Right cardiac atrium (tissue), 5 donors: ENCODE measurements at regions not wholly inside any gene's neighbourhood (a gene's known extent, or its start where the extent isn't known, plus 50 kb on each side); places are given as distances from the start of the nearest gene placed in this dataset.

ENCODE experiments used
- ATAC-seq, 2 donors: fragments of 200-7000 bp; cut with Tn5 transposase; one replicate each; pipeline versions ENCODE4 v1.8.0 to v1.9.1; 2020; ENCODE audit warnings: moderate library complexity in 2 of 2, mild to moderate bottlenecking in 1 of 2
- DNase-seq, 3 donors: peaks; one replicate each; pipeline ENCODE4 v3.0.0-alpha.2; 2020
- H3K27ac ChIP-seq: one replicate; pipeline ENCODE4 v1.5.1; 2013; ENCODE audit warnings: mild to moderate bottlenecking, low read length, control low read depth, moderate library complexity
- H3K27me3 ChIP-seq: one replicate; pipeline ENCODE4 v1.6.1; 2013; ENCODE audit not compliant: control insufficient read depth, insufficient read depth
- H3K4me1 ChIP-seq: one replicate; pipeline ENCODE4 v1.6.1; 2013; ENCODE audit warnings: low read length; ENCODE audit not compliant: control insufficient read depth, insufficient read depth
- H3K4me3 ChIP-seq: one replicate; pipeline ENCODE4 v1.5.1; 2013; ENCODE audit warnings: low read length, control low read depth
- H3K9me3 ChIP-seq: one replicate; pipeline ENCODE4 v1.6.1; 2013; ENCODE audit warnings: low read length; ENCODE audit not compliant: control insufficient read depth
- WGBS: extraction: QIAGEN DNeasy Blood & Tissue Kit; methylation state at CpG from one replicate; pipeline ENCODE4 v1.1.7; 2013; 5-methylcytosine and 5-hydroxymethylcytosine counted together
- intact Hi-C, 4 donors: fragments of 100-400 bp; cut with DNase I; formaldehyde crosslinking; loops; one replicate each; pipeline versions ENCODE4 v1.11.0 to v1.14.0; 2022 to 2023
- donor health status: healthy with polysubstance abuse.
- donor health status: DM: no; HTN: yes; CAD: no.
- donor health status: DM: no; HTN: no; CAD: no.
- donor health status: DM: no; HTN: yes; CAD: no; lungs with severe emphysema.
- donor health status: DM: yes; HTN: yes; CAD: no.

DNA sequence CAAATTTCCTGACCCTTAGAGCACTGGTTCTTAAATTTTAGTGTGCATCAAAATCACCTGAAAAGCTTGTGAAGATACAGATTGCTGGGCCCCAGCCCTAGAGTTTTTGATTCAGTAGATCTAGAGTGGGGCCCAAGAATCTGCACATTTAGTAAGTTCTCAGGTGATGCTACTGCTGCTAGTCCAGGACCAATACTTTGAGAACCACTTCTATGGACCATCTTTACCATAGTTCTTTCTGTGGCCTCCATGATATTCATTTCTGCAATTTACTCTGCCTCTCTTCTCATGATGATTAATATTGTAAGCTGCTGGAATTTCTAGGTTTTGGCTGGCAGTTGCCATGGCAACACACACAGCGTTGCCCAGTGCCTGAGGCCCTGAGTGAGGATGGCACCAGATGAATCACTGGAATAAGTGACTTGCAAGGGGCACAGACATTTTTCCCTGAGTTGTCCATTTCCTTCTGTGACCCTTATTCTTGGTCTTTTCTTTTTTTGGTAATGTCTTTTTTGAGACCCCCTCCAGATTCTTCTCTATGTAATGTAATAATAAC lies 83.6 kb downstream of the PPP1R2C start:
- DNase-seq, result no peak
- intact Hi-C loops, result no loop called here
- 100% methylated on average over 1 of the region's 1 CpG for WGBS
- no peaks in the 10 kb centered on the region for H3K9me3 ChIP-seq
- H3K27ac ChIP-seq, result no peak overlapping the region
- H3K4me3 ChIP-seq, result no peak overlapping the region
- no peak for ATAC-seq
- no peaks in the 10 kb centered on the region for H3K4me1 ChIP-seq
- no peaks in the 10 kb centered on the region for H3K27me3 ChIP-seq

DNA sequence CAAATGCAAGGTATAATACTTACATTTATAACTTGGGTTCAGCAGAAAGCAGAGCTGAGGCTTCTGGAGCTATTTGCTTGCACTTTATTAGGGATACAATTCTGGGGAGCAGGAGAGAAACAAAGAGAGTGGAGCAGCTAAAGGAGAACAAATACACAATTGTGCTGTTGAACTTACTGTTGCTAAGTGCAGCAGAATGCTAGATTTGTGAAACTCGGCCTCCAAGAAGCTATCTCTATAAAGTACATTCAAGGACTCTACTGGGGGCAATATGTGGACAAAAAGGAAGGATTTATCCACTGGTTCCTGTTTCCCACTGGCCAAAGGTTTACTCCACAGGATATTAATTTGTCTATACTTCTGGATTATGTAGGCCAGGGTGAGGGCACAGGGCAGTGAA lies 86.8 kb downstream of the PPP1R2C start:
- ATAC-seq, result no peak

DNA sequence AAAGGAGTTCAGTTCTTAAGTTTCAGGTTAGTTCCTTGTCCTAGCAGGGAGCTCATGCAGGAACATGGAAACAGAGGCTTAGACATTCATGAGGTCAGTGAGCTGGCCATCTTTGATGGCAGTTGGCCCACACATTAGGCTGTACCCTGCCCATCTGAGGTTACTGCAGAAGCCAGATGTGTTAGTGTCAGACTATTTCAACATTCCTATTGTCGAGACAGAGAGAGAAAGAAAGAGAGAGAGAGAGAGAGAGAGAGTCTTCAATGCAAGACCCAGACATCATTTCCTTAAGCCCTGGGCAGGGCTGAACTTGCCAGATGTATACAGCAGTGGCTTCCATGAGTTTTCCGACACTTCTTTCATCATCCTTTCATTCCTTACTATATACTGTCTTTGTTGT lies 91.3 kb downstream of the PPP1R2C start:
- Histone ChIP-seq H3K4me1 (no peaks in the 10 kb centered on the region), H3K27ac (no peak overlapping the region), H3K4me3 (no peak overlapping the region), H3K9me3 (no peaks in the 10 kb centered on the region), H3K27me3 (no peaks in the 10 kb centered on the region)
- intact Hi-C loops, result no loop called here
- DNase-seq (no peak), ATAC-seq (no peak)
- 66% methylated on average over 2 of the region's 2 CpGs for WGBS

More for the DNA sequence above, 86.8 kb downstream of the PPP1R2C start:
- Histone ChIP-seq H3K9me3 (no peaks in the 10 kb centered on the region), H3K27ac (no peak overlapping the region), H3K4me1 (no peaks in the 10 kb centered on the region), H3K27me3 (no peaks in the 10 kb centered on the region), H3K4me3 (no peak overlapping the region)
- intact Hi-C loops, result no loop called here
- WGBS, result 81% methylated on average over 1 of the region's 1 CpG
- no peak for DNase-seq

DNA sequence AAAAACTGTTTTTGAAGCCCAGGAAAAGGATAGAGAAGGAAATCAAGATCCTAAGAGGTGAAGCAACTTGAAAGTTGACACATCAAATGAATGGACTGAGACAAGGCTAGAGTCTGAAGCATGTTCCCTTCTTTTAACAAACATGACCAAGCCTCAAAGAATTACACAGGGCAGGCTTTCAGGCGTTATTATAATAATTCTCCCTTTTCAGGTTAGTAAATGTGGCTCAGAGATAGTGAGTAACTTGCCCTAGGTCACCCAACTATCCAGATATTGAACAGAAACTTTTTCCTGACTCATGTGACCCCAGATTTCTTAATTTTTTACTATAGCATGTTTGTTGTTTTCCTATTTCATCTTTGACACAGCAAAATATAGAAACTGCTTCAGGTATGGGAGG lies 91.7 kb downstream of the PPP1R2C start:
- Histone ChIP-seq H3K9me3 (no peaks in the 10 kb centered on the region), H3K27me3 (no peaks in the 10 kb centered on the region), H3K27ac (no peak overlapping the region), H3K4me1 (no peaks in the 10 kb centered on the region), H3K4me3 (no peak overlapping the region)
- ATAC-seq (no peak), DNase-seq (no peak)
- 68% methylated on average over 1 of the region's 1 CpG for WGBS
- intact Hi-C loops, result no loop called here

DNA sequence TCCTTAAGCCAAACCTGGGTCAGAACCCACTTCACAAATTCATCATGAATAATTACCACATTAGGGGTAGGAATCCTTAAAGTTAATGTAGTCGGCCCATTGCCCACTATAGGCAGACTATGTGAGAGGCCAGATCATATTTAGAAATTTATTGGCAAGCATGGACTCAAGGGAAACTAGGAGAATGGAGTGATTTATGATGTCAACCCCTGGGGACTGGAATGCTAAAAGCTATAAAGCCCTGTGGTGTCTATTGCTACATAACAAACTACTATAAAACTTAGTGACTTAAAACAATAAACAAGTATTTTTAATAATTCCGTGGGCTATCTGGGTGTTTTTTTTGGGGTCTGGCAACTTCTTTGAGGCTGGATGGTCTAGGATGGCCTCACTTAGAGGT lies 93.9 kb downstream of the PPP1R2C start:
- Histone ChIP-seq H3K4me1 (no peaks in the 10 kb centered on the region), H3K27me3 (no peaks in the 10 kb centered on the region), H3K4me3 (no peak overlapping the region), H3K9me3 (no peaks in the 10 kb centered on the region), H3K27ac (no peak overlapping the region)
- intact Hi-C loops, result no loop called here
- WGBS, result 77% methylated on average over 2 of the region's 2 CpGs
- DNase-seq, result no peak
- ATAC-seq, result no peak

DNA sequence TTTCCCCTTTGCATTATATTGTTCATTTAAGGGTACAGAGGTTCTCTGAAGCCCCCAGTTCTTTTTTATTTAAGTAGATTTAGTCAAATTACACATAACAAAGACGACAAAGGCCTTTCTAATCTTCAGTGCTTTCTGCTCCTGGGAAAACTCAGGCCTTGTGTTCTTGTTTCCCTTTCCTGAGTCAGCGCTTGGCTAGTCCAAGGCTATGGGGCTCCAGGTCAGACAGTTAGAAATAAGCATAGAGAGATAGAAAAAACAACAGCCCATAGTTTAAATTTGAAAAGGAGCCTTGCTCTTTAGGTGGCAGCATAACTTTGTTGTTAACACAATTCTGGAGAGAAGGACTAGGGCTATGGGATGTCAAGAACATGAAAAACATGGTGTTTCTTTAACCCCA lies 97.3 kb downstream of the PPP1R2C start:
- Histone ChIP-seq H3K4me3 (no peak overlapping the region), H3K27me3 (no peaks in the 10 kb centered on the region), H3K4me1 (no peaks in the 10 kb centered on the region), H3K27ac (no peak overlapping the region), H3K9me3 (no peaks in the 10 kb centered on the region)
- peak; percentile 55 to 76 for ATAC-seq
- WGBS, result 49% methylated on average over 2 of the region's 2 CpGs
- intact Hi-C loops, result no loop called here
- peak in 2 of 3 donors; percentile 13 to 47 for DNase-seq

DNA sequence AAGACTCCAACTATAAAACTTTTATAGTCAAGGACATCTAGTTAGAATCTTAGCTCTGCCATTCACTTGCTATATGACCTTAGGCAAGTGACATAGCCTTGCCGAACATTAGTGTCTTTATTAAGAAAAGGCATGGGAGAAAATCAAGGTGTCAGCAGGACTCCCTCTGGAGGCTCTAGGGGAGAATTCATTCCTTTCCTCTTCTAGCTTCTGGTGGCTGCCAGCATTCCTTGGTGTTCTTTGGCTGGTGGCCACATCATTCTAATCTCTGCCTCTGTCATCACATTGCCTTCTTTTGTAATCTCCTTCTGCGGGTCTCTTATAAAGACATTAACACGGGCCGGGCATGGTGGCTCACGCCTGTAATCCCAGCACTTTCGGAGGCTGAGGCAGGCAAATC lies 99.8 kb downstream of the PPP1R2C start:
- intact Hi-C loops, result no loop called here
- WGBS, result 48% methylated on average over 6 of the region's 6 CpGs
- H3K4me1 ChIP-seq, result no peaks in the 10 kb centered on the region
- no peaks in the 10 kb centered on the region for H3K27me3 ChIP-seq
- H3K9me3 ChIP-seq, result no peaks in the 10 kb centered on the region
- no peak for ATAC-seq
- DNase-seq, result peak; percentile 13 to 28 (median 13)
- no peak overlapping the region for H3K4me3 ChIP-seq
- no peak overlapping the region for H3K27ac ChIP-seq

DNA sequence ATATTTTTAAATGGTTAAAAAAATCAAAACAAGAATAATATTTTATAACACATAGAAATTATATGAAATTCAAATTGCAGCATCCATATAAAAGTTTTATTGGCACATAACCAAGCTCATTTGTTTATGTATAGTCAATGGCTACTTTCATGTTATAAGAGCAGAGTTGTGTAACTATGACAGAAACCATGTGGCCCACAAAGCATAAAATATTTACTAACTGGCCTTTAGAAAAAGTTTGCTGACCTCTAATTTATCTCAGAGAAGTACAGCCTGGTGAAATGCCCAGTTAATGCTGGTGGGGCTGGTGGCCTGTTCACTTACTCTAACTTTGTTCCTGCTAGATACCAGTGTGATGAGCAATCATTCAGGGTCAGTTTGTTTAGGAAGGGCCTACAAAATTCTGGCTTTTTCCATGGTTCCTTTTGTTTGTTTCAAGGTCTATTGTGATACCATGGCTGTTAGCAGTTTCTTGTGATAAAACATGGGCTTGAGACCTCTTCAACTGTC lies 104.6 kb downstream of the PPP1R2C start:
- no peak for ATAC-seq

DNA sequence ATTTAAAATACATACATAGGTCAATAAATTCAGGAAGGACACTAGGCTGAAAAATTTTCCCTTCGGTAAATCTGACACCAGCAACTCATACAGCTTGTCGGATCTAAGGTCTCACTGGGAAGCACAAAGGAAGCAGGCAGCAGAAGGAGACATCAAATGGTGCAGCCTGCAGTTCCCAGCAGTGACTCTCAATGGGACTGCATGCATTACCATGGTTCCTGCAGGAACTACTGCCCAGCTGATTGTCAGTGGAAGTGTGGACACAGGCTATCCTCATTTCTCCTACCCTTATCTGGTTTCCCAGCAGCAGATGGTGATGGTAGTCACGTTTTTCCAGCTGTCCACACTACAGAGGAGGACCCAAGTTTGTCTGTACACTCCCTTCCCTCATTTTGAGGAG lies 113.3 kb downstream of the PPP1R2C start:
- WGBS, result 41% methylated on average over 3 of the region's 3 CpGs
- intact Hi-C loops, result no loop called here
- no peaks in the 10 kb centered on the region for H3K27me3 ChIP-seq
- DNase-seq (no peak), ATAC-seq (no peak)
- no peak overlapping the region for H3K4me3 ChIP-seq
- H3K27ac ChIP-seq, result no peak overlapping the region
- H3K9me3 ChIP-seq, result no peaks in the 10 kb centered on the region
- no peaks in the 10 kb centered on the region for H3K4me1 ChIP-seq

More for the DNA sequence above, 104.6 kb downstream of the PPP1R2C start:
- DNase-seq, result no peak
- no peaks in the 10 kb centered on the region for H3K27me3 ChIP-seq
- no peak overlapping the region for H3K4me3 ChIP-seq
- H3K4me1 ChIP-seq, result no peaks in the 10 kb centered on the region
- H3K27ac ChIP-seq, result no peak overlapping the region
- no peaks in the 10 kb centered on the region for H3K9me3 ChIP-seq
- intact Hi-C loops, result no loop called here

DNA sequence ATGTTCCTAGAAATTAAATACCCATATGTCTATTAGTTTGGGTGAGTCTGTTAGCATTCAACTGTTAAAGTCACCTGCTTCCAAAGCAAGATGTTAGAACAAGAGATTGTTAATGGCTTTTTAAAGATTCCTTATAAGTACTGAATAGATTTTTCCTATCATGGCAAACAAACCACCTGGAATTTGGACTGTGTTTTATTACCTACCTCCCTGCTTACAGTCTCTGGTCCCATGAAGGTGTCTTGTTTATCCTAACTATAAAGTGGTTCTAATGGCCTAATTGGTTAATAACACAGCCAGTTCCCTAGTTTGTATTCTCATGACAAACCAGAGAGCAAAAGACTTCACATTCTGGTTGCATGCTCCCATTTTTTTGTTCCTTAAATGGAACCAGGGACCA lies 149.5 kb downstream of the PPP1R2C start:
- H3K27me3 ChIP-seq, result no peaks in the 10 kb centered on the region
- no peaks in the 10 kb centered on the region for H3K9me3 ChIP-seq
- intact Hi-C loops, result no loop called here
- DNase-seq, result no peak
- no peak overlapping the region for H3K27ac ChIP-seq
- H3K4me1 ChIP-seq, result no peaks in the 10 kb centered on the region
- H3K4me3 ChIP-seq, result no peak overlapping the region
- no peak for ATAC-seq

DNA sequence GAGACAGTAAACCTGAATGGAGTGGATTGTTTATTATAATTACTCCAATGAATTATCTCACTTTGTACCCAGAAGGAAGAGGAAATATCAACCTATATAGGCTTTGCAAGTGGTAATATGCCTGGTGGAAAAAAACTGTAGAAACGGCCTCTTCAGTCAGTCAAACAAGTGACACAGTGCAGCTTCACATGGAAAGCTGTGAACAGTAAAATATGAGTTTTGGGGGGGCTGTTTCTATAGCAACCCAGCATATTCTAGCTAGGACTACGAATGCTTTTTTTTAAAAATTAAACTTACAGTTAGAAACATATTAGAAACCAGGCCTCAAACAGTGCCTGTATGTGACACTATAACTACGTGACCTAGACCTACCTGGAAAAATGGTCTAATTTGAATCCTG lies 150.1 kb downstream of the PPP1R2C start:
- WGBS, result 79% methylated on average over 3 of the region's 3 CpGs
- ATAC-seq, result no peak
- intact Hi-C loops, result no loop called here
- H3K4me3 ChIP-seq, result no peak overlapping the region
- no peak for DNase-seq
- no peak overlapping the region for H3K27ac ChIP-seq
- no peaks in the 10 kb centered on the region for H3K27me3 ChIP-seq
- no peaks in the 10 kb centered on the region for H3K4me1 ChIP-seq
- H3K9me3 ChIP-seq, result no peaks in the 10 kb centered on the region

DNA sequence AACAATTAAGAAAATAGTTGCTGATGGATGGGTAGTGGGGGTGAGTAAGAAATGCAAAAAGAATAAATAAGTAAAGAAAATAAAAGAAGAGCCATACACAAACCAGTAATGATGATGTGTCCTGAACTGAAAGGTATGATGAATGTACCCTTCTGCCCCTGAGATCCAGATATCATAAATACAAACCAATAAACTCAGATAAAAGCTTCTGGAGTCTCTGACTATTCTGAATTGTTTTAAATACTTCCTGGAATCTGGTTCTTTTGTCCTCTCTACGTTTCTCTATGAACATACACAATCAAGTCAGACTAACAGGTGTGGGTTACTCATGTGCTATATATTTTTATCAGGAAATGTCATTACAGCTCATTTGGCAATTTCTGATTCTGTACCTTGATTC lies 153.4 kb downstream of the PPP1R2C start:
- Histone ChIP-seq H3K27me3 (no peaks in the 10 kb centered on the region), H3K4me1 (no peaks in the 10 kb centered on the region), H3K27ac (no peak overlapping the region), H3K9me3 (no peaks in the 10 kb centered on the region), H3K4me3 (no peak overlapping the region)
- DNase-seq, result no peak
- intact Hi-C loops, result no loop called here
- 54% methylated on average over 1 of the region's 1 CpG for WGBS
- ATAC-seq, result no peak
